ENCODE measurements at regions not wholly inside any gene's neighbourhood (a gene's known extent, or its start where the extent isn't known, plus 50 kb on each side); places are given as distances from the start of the nearest gene placed in this dataset.
A peak's percentile ranks its signal among the peaks of the same experiment; 100 is the strongest.

DNA sequence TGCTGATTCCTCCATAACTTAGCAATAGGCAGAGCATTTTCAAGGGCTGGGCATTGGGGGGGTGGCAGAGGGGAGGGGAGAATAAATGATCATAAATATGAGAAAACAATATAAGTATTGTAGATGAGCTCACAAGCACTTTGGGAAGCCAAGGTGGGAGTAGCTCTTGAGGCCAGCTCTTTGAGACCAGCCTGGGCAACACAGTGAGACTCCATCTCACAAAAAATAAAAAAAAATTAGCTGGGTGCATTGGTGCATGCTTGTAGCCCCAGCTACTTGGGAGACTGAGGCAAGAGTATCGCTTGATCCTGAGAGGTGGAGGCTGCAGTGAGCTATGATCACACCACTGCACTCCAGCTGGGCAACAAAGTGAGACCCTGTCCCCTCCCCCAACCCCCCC, 75.9 kb downstream of the MYCN start:
- peaks cover 5% of the 10 kb centered on the region; the same call in 1 of the 2 replicates for H3K9me3 ChIP-seq
- peaks cover 15% of the 10 kb centered on the region for H3K27me3 ChIP-seq
- H3K4me3 ChIP-seq (ENCODE audit: low read depth, low read length): no peak overlapping the region
- DNase-seq: peak; percentile 93
- no peaks in the 10 kb centered on the region for H3K4me1 ChIP-seq
- H3K36me3 ChIP-seq: no peaks in the 10 kb centered on the region
- TF ChIP-seq, protein P1, sequence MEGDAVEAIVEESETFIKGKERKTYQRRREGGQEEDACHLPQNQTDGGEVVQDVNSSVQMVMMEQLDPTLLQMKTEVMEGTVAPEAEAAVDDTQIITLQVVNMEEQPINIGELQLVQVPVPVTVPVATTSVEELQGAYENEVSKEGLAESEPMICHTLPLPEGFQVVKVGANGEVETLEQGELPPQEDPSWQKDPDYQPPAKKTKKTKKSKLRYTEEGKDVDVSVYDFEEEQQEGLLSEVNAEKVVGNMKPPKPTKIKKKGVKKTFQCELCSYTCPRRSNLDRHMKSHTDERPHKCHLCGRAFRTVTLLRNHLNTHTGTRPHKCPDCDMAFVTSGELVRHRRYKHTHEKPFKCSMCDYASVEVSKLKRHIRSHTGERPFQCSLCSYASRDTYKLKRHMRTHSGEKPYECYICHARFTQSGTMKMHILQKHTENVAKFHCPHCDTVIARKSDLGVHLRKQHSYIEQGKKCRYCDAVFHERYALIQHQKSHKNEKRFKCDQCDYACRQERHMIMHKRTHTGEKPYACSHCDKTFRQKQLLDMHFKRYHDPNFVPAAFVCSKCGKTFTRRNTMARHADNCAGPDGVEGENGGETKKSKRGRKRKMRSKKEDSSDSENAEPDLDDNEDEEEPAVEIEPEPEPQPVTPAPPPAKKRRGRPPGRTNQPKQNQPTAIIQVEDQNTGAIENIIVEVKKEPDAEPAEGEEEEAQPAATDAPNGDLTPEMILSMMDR (IDR thresholded peaks at IDR 0.05; ENCODE audit: low read depth, low read length): no peak

DNA sequence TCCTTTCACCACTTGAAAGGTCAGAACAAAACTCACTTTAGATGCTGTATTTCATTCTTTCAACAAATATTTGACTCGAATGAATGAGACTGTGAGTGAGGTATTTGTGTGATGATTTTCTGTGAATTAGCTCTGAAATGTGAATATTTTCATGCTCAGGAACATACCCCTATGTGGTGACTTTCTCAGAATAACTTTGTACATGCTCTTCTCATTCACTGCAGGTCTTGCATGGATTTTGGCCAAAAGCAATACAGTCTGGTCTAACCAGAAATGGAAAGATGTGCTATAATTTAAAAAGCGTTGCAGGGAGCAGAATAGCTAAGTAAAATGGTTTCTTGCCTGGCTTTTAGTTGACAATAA, 75.5 kb downstream of the MYCN start:
- Histone ChIP-seq H3K4me1 (no peaks in the 10 kb centered on the region), H3K4me3 (ENCODE audit: low read depth, low read length) (no peak overlapping the region), H3K27me3 (peaks cover 15% of the 10 kb centered on the region), H3K36me3 (no peaks in the 10 kb centered on the region), H3K9me3 (peaks cover 5% of the 10 kb centered on the region; the same call in 1 of the 2 replicates)
- no peak for DNase-seq
- TF ChIP-seq, protein P1 (IDR thresholded peaks at IDR 0.05; ENCODE audit: low read depth, low read length): no peak

DNA sequence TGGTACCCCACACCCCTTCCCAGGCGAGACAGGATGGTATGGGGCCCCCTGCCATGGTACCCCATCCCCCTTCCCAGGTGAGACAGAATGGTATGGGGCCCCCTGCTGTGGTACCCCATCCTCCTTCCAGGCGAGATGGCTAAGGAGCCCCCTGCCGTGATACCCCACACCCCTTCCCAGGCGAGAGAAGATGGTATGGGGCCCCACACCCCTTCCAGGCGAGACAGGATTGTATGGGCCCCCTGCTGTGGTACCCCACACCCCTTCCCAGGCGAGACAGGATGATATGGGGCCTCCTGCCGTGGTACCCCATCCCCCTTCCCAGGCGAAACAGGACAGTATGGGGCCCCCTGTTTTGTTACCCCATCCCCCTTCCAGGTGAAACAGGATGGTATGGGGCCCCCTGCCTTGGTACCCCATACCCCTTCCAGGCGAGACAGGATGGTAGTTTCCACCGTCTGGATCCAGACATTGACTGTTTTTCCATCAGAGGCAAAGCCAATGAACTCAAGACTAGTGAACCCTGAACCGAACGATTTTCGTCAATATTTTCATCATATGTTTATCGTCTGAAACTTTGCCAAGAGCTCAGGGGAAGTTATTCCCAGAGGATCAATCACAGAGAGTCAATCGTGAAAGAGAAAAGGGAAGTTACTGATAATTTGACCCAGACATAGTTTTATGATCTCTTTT, 75.0 kb downstream of the MYCN start:
- Histone ChIP-seq H3K9me3 (peaks cover 5% of the 10 kb centered on the region; the same call in 1 of the 2 replicates), H3K27me3 (peaks cover 20% of the 10 kb centered on the region), H3K36me3 (no peaks in the 10 kb centered on the region), H3K4me1 (no peaks in the 10 kb centered on the region), H3K4me3 (ENCODE audit: low read depth, low read length) (no peak overlapping the region)
- peak; percentile 99 for DNase-seq
- TF ChIP-seq, protein P1 (IDR thresholded peaks at IDR 0.05; ENCODE audit: low read depth, low read length): no peak

DNA sequence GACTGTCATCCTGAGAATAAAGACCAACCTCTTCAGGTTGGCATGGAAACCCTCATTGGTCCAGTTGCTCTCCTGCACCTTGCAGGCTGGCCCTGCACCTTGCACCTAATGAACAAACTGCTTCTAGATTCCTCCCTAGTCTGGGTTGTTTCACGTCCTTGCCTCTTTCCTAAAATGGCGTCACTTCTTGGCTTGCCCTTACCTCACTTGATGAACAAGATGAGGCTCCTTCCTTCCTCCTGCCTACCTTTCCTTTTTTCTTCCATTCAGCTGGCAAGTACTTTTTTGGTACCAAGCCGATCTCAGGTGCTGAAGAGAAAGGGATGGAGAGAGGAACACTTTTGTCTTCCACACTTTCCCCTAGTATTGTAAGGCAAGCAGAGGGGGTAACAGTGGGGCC, 74.5 kb downstream of the MYCN start:
- Histone ChIP-seq H3K9me3 (peaks cover 8% of the 10 kb centered on the region), H3K36me3 (no peaks in the 10 kb centered on the region), H3K4me3 (ENCODE audit: low read depth, low read length) (no peak overlapping the region), H3K27me3 (peaks cover 26% of the 10 kb centered on the region), H3K4me1 (no peaks in the 10 kb centered on the region)
- DNase-seq: no peak
- TF ChIP-seq, protein P1 (IDR thresholded peaks at IDR 0.05; ENCODE audit: low read depth, low read length): no peak

DNA sequence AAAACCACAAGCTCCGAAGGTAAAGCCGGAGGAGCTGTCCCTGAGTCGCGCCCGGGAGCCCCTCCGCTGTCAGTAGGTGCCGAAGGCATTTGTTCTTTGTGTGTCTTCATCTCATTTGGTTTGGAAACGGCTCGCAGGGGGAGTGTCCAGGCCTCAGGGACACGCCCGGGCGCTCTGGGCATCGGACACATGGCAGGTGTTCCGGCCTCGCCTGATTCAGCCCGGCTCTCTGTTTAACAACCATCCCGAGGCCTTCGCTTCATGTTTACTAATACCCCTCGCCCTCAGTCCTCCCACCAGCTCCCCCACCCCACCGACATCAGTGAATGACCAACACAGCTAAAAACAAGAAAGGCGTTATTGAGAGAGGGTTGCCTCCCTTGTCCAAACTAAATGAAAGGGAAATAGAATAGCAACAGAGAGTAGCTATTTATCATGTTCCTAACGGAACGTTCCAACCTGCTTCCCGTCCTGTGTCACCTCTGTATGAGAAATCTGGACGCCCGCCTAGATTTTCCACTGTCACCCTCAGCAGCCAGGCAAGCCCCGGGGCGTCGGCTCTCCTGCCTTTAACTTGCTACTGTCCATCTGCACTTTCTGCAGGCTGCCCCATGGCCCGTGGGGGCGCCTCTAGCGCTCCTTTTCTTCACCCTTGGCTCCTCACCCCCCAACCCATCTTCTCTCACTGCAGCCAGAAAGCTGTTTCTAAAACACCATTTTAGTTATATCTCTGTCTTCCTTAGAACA, 73.9 kb downstream of the MYCN start:
- no peak overlapping the region for H3K4me3 ChIP-seq (ENCODE audit: low read depth, low read length)
- H3K36me3 ChIP-seq: no peaks in the 10 kb centered on the region
- TF ChIP-seq, protein P1 (IDR thresholded peaks at IDR 0.05; ENCODE audit: low read depth, low read length): no peak
- H3K4me1 ChIP-seq: no peaks in the 10 kb centered on the region
- H3K27me3 ChIP-seq: peaks cover 26% of the 10 kb centered on the region
- DNase-seq: peak; percentile 100
- peaks cover 8% of the 10 kb centered on the region for H3K9me3 ChIP-seq

DNA sequence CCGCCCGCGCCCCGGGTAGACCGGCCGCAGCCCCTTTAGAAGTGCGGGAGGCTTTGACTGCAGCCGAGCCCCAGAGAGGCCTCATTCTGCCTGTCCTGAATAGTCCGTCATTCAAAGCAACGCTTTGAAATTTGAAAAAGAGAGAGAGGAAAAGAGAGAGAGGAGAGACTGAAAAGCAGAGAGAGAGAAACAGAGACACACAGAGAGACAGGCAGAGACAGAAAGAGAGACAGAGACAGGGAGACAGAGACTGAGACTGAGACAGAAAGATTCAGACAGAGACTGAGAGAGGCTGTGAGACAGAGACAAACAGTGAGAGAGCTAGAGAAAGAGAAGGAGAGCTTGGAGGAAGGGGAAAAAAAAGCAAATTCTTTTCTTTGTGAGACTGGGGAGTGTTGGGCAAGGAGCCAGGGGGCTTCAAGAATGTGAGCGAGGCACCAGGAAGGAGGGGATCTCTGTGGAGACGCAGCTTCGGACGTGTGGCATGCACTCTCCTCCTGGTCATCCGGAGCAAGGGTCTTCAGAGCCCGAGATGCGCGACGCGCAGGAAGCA, 73.1 kb downstream of the MYCN start:
- TF ChIP-seq, protein P1 (IDR thresholded peaks at IDR 0.05; ENCODE audit: low read depth, low read length): no peak
- no peak overlapping the region for H3K4me3 ChIP-seq (ENCODE audit: low read depth, low read length)
- peaks cover 8% of the 10 kb centered on the region for H3K9me3 ChIP-seq
- peaks cover 26% of the 10 kb centered on the region for H3K27me3 ChIP-seq
- no peaks in the 10 kb centered on the region for H3K36me3 ChIP-seq
- H3K4me1 ChIP-seq: no peaks in the 10 kb centered on the region
- no peak for DNase-seq
